ENCODE measurements at regions not wholly inside any gene's neighbourhood (a gene's known extent, or its start where the extent isn't known, plus 50 kb on each side); places are given as distances from the start of the nearest gene placed in this dataset.

GRCh38 chr6:23736577-23736976 is 389.4 kb upstream of the NRSN1 start:
- intact Hi-C loops (cut with DNase I) = no loop called here
- Histone ChIP-seq H3K27me3 (no peaks in the 10 kb centered on the region), H3K27ac (no peak overlapping the region), H3K36me3 (no peaks in the 10 kb centered on the region), H3K4me3 (no peak overlapping the region), H3K4me1 (no peaks in the 10 kb centered on the region), H3K9me3 (no peaks in the 10 kb centered on the region)
- no peak for TF ChIP-seq CTCF (IDR thresholded peaks at IDR 0.05)
- DNase-seq (ENCODE audit: low spot score in 2 of 2) = no peak

GRCh38 chr6:23747239-23747638 is 378.8 kb upstream of the NRSN1 start:
- no peak for TF ChIP-seq CTCF (IDR thresholded peaks at IDR 0.05)
- H3K36me3 ChIP-seq = no peaks in the 10 kb centered on the region
- H3K9me3 ChIP-seq = no peaks in the 10 kb centered on the region
- intact Hi-C loops (cut with DNase I) = no loop called here
- no peak overlapping the region for H3K4me3 ChIP-seq
- no peaks in the 10 kb centered on the region for H3K27me3 ChIP-seq
- no peaks in the 10 kb centered on the region for H3K4me1 ChIP-seq
- no peak overlapping the region for H3K27ac ChIP-seq
- no peak for DNase-seq (ENCODE audit: low spot score in 2 of 2)

- H3K27me3 ChIP-seq = no peaks in the 10 kb centered on the region
- H3K27ac ChIP-seq = no peak overlapping the region
- no peak for TF ChIP-seq CTCF (IDR thresholded peaks at IDR 0.05)
- DNase-seq (ENCODE audit: low spot score in 2 of 2) = no peak
- H3K9me3 ChIP-seq = peaks cover 0 to 5% of the 10 kb centered on the region in 2 donors
- H3K4me1 ChIP-seq = peaks cover 0 to 2% of the 10 kb centered on the region in 2 donors
- no peaks in the 10 kb centered on the region for H3K36me3 ChIP-seq
- intact Hi-C loops (cut with DNase I) = no loop called here
- no peak overlapping the region for H3K4me3 ChIP-seq
These were observed 373.6 kb upstream of the NRSN1 start for GRCh38 chr6:23752414-23752813.

GRCh38 chr6:23754197-23754596 is 371.8 kb upstream of the NRSN1 start:
- Histone ChIP-seq H3K27me3 (no peaks in the 10 kb centered on the region), H3K36me3 (no peaks in the 10 kb centered on the region), H3K4me1 (peaks cover 0 to 2% of the 10 kb centered on the region in 2 donors), H3K9me3 (peaks cover 0 to 5% of the 10 kb centered on the region in 2 donors), H3K4me3 (no peak overlapping the region), H3K27ac (no peak overlapping the region)
- intact Hi-C loops (cut with DNase I) = no loop called here
- DNase-seq (ENCODE audit: low spot score in 2 of 2) = no peak
- peak in 1 of 3 experiments; percentile 32 for TF ChIP-seq CTCF (IDR thresholded peaks at IDR 0.05)

GRCh38 chr6:23775127-23775526 is 350.9 kb upstream of the NRSN1 start:
- no peak for DNase-seq (ENCODE audit: low spot score in 2 of 2)
- Histone ChIP-seq H3K27me3 (no peaks in the 10 kb centered on the region), H3K9me3 (no peaks in the 10 kb centered on the region), H3K27ac (no peak overlapping the region), H3K36me3 (no peaks in the 10 kb centered on the region), H3K4me3 (no peak overlapping the region), H3K4me1 (no peaks in the 10 kb centered on the region)
- no peak for TF ChIP-seq CTCF (IDR thresholded peaks at IDR 0.05)
- intact Hi-C loops (cut with DNase I) = no loop called here

- no peaks in the 10 kb centered on the region for H3K36me3 ChIP-seq
- H3K27me3 ChIP-seq = no peaks in the 10 kb centered on the region
- H3K4me1 ChIP-seq = no peaks in the 10 kb centered on the region
- peak overlapping the region; percentile 51 to 55 for H3K27ac ChIP-seq
- no peak for DNase-seq (ENCODE audit: low spot score in 2 of 2)
- no peaks in the 10 kb centered on the region for H3K9me3 ChIP-seq
- peak overlapping the region; percentile 6 to 19 for H3K4me3 ChIP-seq
- no peak for TF ChIP-seq CTCF (IDR thresholded peaks at IDR 0.05)
- intact Hi-C loops (cut with DNase I) = no loop called here
These were observed 342.1 kb upstream of the NRSN1 start for GRCh38 chr6:23783901-23784300.
